ENCODE measurements at regions not wholly inside any gene's neighbourhood (a gene's known extent, or its start where the extent isn't known, plus 50 kb on each side); places are given as distances from the start of the nearest gene placed in this dataset.

GRCh38 chr22:49166211-49166610 is 661.5 kb downstream of the BRD1 start:
- no peaks in the 10 kb centered on the region for H4K20me1 ChIP-seq (ENCODE audit: insufficient read depth, low read depth, low read length)
- H3K27me3 ChIP-seq (ENCODE audit: low read length), result no peaks in the 10 kb centered on the region
- H3K79me2 ChIP-seq (ENCODE audit: low read length), result no peaks in the 10 kb centered on the region
- H2AFZ ChIP-seq (ENCODE audit: low read length), result no peak overlapping the region
- H3K9me2 ChIP-seq (replicated peaks; ENCODE audit: insufficient read depth, low read length), result no peaks in the 10 kb centered on the region
- no peak overlapping the region for H3K4me2 ChIP-seq (ENCODE audit: low read depth, low read length, poor library complexity, severe bottlenecking)
- no peak overlapping the region for H3K27ac ChIP-seq (ENCODE audit: low read length)
- no peak overlapping the region for H3K9ac ChIP-seq (ENCODE audit: low read length)
- H3K9me3 ChIP-seq (ENCODE audit: low read length), result no peaks in the 10 kb centered on the region
- no peaks in the 10 kb centered on the region for H3K36me3 ChIP-seq (ENCODE audit: insufficient read depth, low read length)
- no peaks in the 10 kb centered on the region for H3K4me1 ChIP-seq (ENCODE audit: low read length)
- no peak overlapping the region for H3K4me3 ChIP-seq (ENCODE audit: low read length)
- DNase-seq, result no peak

- Histone ChIP-seq H3K4me1 (ENCODE audit: low read length) (no peaks in the 10 kb centered on the region), H3K27me3 (ENCODE audit: low read length) (no peaks in the 10 kb centered on the region), H4K20me1 (ENCODE audit: insufficient read depth, low read depth, low read length) (no peaks in the 10 kb centered on the region), H3K4me3 (ENCODE audit: low read length) (no peak overlapping the region), H2AFZ (ENCODE audit: low read length) (no peak overlapping the region), H3K9me3 (ENCODE audit: low read length) (no peaks in the 10 kb centered on the region), H3K4me2 (ENCODE audit: low read depth, low read length, poor library complexity, severe bottlenecking) (no peak overlapping the region), H3K27ac (ENCODE audit: low read length) (no peak overlapping the region), H3K9ac (ENCODE audit: low read length) (no peak overlapping the region), H3K79me2 (ENCODE audit: low read length) (no peaks in the 10 kb centered on the region), H3K36me3 (ENCODE audit: insufficient read depth, low read length) (no peaks in the 10 kb centered on the region), H3K9me2 (replicated peaks; ENCODE audit: insufficient read depth, low read length) (no peaks in the 10 kb centered on the region)
- DNase-seq, result no peak
These were observed 662.8 kb downstream of the BRD1 start for GRCh38 chr22:49164773-49165320.

- H3K4me2 ChIP-seq (ENCODE audit: low read depth, low read length, poor library complexity, severe bottlenecking), result no peak overlapping the region
- H3K4me3 ChIP-seq (ENCODE audit: low read length), result no peak overlapping the region
- H3K36me3 ChIP-seq (ENCODE audit: insufficient read depth, low read length), result no peaks in the 10 kb centered on the region
- no peaks in the 10 kb centered on the region for H3K9me3 ChIP-seq (ENCODE audit: low read length)
- H3K27ac ChIP-seq (ENCODE audit: low read length), result no peak overlapping the region
- no peak for DNase-seq
- no peaks in the 10 kb centered on the region for H4K20me1 ChIP-seq (ENCODE audit: insufficient read depth, low read depth, low read length)
- no peaks in the 10 kb centered on the region for H3K27me3 ChIP-seq (ENCODE audit: low read length)
- H3K9ac ChIP-seq (ENCODE audit: low read length), result no peak overlapping the region
- H3K4me1 ChIP-seq (ENCODE audit: low read length), result no peaks in the 10 kb centered on the region
- no peaks in the 10 kb centered on the region for H3K79me2 ChIP-seq (ENCODE audit: low read length)
- no peaks in the 10 kb centered on the region for H3K9me2 ChIP-seq (replicated peaks; ENCODE audit: insufficient read depth, low read length)
- no peak overlapping the region for H2AFZ ChIP-seq (ENCODE audit: low read length)
These were observed 663.5 kb downstream of the BRD1 start for GRCh38 chr22:49163960-49164690.

- no peak overlapping the region for H3K27ac ChIP-seq (ENCODE audit: low read length)
- no peak overlapping the region for H2AFZ ChIP-seq (ENCODE audit: low read length)
- no peaks in the 10 kb centered on the region for H4K20me1 ChIP-seq (ENCODE audit: insufficient read depth, low read depth, low read length)
- no peaks in the 10 kb centered on the region for H3K79me2 ChIP-seq (ENCODE audit: low read length)
- no peak for DNase-seq
- no peaks in the 10 kb centered on the region for H3K9me3 ChIP-seq (ENCODE audit: low read length)
- H3K9me2 ChIP-seq (replicated peaks; ENCODE audit: insufficient read depth, low read length), result no peaks in the 10 kb centered on the region
- no peaks in the 10 kb centered on the region for H3K36me3 ChIP-seq (ENCODE audit: insufficient read depth, low read length)
- no peak overlapping the region for H3K9ac ChIP-seq (ENCODE audit: low read length)
- no peak overlapping the region for H3K4me2 ChIP-seq (ENCODE audit: low read depth, low read length, poor library complexity, severe bottlenecking)
- H3K4me3 ChIP-seq (ENCODE audit: low read length), result no peak overlapping the region
- H3K4me1 ChIP-seq (ENCODE audit: low read length), result no peaks in the 10 kb centered on the region
- H3K27me3 ChIP-seq (ENCODE audit: low read length), result no peaks in the 10 kb centered on the region
These were observed 664.3 kb downstream of the BRD1 start for GRCh38 chr22:49163258-49163959.

DNA sequence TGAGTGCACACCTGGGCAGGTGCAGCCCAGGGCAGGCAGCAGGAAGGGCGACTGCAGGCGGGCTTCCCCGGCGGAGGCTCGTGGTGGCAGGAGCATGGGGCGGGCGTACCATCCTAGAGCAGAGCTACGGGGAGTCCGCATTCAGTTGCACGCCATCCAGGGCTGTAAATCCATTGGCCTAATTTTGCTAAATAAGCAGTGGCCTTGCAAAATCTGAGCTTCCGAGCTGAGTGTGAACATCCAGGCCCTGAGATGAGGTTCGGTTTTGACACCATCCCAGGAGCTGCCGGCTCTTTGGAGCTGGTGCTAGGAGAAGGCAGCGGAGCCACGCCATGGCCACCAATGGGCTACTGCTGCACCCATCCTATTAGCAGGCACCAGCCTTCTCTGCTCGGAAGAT is 664.8 kb downstream of the BRD1 start:
- Histone ChIP-seq H3K27me3 (ENCODE audit: low read length) (no peaks in the 10 kb centered on the region), H3K4me3 (ENCODE audit: low read length) (no peak overlapping the region), H3K9ac (ENCODE audit: low read length) (no peak overlapping the region), H3K4me2 (ENCODE audit: low read depth, low read length, poor library complexity, severe bottlenecking) (no peak overlapping the region), H3K9me2 (replicated peaks; ENCODE audit: insufficient read depth, low read length) (no peaks in the 10 kb centered on the region), H3K79me2 (ENCODE audit: low read length) (no peaks in the 10 kb centered on the region), H3K36me3 (ENCODE audit: insufficient read depth, low read length) (no peaks in the 10 kb centered on the region), H3K4me1 (ENCODE audit: low read length) (no peaks in the 10 kb centered on the region), H2AFZ (ENCODE audit: low read length) (no peak overlapping the region), H4K20me1 (ENCODE audit: insufficient read depth, low read depth, low read length) (no peaks in the 10 kb centered on the region), H3K27ac (ENCODE audit: low read length) (no peak overlapping the region), H3K9me3 (ENCODE audit: low read length) (no peaks in the 10 kb centered on the region)
- no peak for DNase-seq

- H2AFZ ChIP-seq (ENCODE audit: low read length), result no peak overlapping the region
- no peaks in the 10 kb centered on the region for H3K4me1 ChIP-seq (ENCODE audit: low read length)
- no peaks in the 10 kb centered on the region for H3K79me2 ChIP-seq (ENCODE audit: low read length)
- no peaks in the 10 kb centered on the region for H3K36me3 ChIP-seq (ENCODE audit: insufficient read depth, low read length)
- no peak overlapping the region for H3K9ac ChIP-seq (ENCODE audit: low read length)
- H3K27ac ChIP-seq (ENCODE audit: low read length), result no peak overlapping the region
- H3K4me2 ChIP-seq (ENCODE audit: low read depth, low read length, poor library complexity, severe bottlenecking), result no peak overlapping the region
- DNase-seq, result no peak
- no peaks in the 10 kb centered on the region for H3K9me2 ChIP-seq (replicated peaks; ENCODE audit: insufficient read depth, low read length)
- H3K9me3 ChIP-seq (ENCODE audit: low read length), result no peaks in the 10 kb centered on the region
- H3K4me3 ChIP-seq (ENCODE audit: low read length), result no peak overlapping the region
- no peaks in the 10 kb centered on the region for H3K27me3 ChIP-seq (ENCODE audit: low read length)
- no peaks in the 10 kb centered on the region for H4K20me1 ChIP-seq (ENCODE audit: insufficient read depth, low read depth, low read length)
These were observed 666.4 kb downstream of the BRD1 start for GRCh38 chr22:49161002-49161850.

GRCh38 chr22:49160261-49161001 is 667.2 kb downstream of the BRD1 start:
- Histone ChIP-seq H3K4me3 (ENCODE audit: low read length) (no peak overlapping the region), H3K4me2 (ENCODE audit: low read depth, low read length, poor library complexity, severe bottlenecking) (no peak overlapping the region), H3K79me2 (ENCODE audit: low read length) (no peaks in the 10 kb centered on the region), H3K4me1 (ENCODE audit: low read length) (no peaks in the 10 kb centered on the region), H3K36me3 (ENCODE audit: insufficient read depth, low read length) (no peaks in the 10 kb centered on the region), H3K9me3 (ENCODE audit: low read length) (no peaks in the 10 kb centered on the region), H3K9ac (ENCODE audit: low read length) (no peak overlapping the region), H3K27ac (ENCODE audit: low read length) (no peak overlapping the region), H4K20me1 (ENCODE audit: insufficient read depth, low read depth, low read length) (no peaks in the 10 kb centered on the region), H3K9me2 (replicated peaks; ENCODE audit: insufficient read depth, low read length) (no peaks in the 10 kb centered on the region), H3K27me3 (ENCODE audit: low read length) (no peaks in the 10 kb centered on the region), H2AFZ (ENCODE audit: low read length) (no peak overlapping the region)
- DNase-seq, result no peak

Measured in Karpas-422 (cell line).